NCI-H2029 treated with DMSO at 0.1 percent for 48 hours (cell line): ENCODE measurements at regions not wholly inside any gene's neighbourhood (a gene's known extent, or its start where the extent isn't known, plus 50 kb on each side); places are given as distances from the start of the nearest gene placed in this dataset.
A peak's percentile ranks its signal among the peaks of the same experiment; 100 is the strongest.

Experiments used
- DNase-seq: peaks from one replicate; lab custom pipeline; 2025; lab: John Stamatoyannopoulos, UW

GRCh38 chr16:5653789-5654188, 556.2 kb upstream of the EEF2KMT start:
- DNase-seq: no peak

DNA sequence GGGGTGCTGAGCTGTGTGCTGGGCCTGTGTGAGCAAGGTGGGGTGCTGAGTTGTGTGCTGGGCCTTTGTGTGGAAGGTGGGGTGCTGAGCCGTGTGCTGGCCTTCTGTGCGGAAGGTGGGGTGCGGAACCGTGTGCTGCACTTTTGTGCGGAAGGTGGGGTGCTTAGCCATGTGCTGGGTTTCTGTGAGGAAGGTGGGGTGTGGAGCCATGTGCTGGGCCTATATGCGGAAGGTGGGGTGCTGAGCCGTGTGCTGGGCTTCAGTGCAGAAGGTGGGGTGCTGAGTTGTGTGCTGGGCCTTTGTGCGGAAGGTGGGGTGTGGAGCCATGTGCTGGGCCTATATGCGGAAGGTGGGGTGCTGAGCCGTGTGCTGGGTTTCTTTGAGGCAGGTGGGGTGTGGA, 555.4 kb upstream of the EEF2KMT start:
- DNase-seq: no peak

- DNase-seq: peak; percentile 94
Measured at GRCh38 chr16:5649762-5650743, 552.5 kb upstream of the EEF2KMT start.

GRCh38 chr16:5647051-5647450, 549.5 kb upstream of the EEF2KMT start:
- DNase-seq: no peak

- DNase-seq: no peak
Measured at GRCh38 chr16:5643855-5644531, 546.4 kb upstream of the EEF2KMT start.

GRCh38 chr16:5642436-5642835, 544.8 kb upstream of the EEF2KMT start:
- DNase-seq: no peak

DNA sequence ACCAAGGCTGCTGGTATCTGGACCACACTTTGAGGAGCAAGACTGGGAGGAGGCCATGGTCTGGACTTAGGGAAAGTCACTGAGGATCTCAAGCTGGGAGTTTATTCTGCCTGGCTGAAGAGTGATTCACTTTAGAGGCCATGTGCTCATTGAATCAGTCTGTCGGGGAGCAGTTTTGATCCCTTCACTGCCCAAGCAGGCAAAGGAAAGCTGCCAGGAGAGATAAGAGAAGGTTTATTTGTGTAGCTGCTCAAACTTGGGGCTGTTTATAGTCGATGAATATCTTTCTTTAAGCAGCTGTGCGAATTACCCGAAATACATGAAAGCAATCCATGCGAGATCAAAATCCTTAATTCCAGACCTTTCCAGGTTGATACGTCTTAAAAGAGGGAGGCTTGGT, 544.4 kb upstream of the EEF2KMT start:
- no peak for DNase-seq

GRCh38 chr16:5640883-5641282, 543.3 kb upstream of the EEF2KMT start:
- DNase-seq: no peak

DNA sequence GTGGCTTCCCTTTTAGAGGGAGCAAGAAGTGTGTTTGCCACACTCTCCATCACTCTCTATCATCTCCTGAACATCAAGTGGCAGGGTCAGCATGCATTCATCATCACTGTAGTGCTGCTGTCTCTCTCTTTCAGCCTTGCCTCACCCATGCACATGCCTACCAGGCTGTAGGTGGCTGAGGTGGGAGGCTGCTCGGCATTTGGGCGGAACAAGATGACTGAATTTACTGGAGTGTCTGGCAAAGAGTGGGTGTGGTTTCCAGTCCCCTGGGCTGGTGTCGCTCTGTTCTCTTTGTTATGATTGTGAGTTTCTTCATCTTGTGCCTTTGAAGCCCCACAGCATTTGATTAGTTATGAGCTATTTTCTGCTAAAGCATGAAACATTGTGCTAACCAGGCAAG, 541.9 kb upstream of the EEF2KMT start:
- DNase-seq: no peak

DNA sequence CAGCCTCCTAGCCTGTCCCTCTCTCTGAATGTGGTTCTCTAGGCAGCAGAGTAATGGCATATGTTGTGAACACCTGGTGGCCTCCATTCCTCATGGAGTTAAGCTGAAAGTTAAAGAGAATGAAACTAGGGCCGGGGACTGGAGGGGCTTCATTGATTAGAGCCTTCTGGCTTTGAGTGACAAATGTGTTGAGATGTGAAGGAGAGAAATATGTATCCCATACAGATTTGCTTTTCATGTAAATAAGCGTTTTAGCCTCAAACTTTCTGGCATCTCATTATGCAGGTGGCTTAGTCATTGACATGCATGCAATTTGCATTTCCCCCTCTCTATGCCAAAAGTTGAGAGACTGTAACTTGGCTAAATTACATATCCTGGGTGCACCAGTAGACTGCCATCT, 537.7 kb upstream of the EEF2KMT start:
- DNase-seq: no peak

DNA sequence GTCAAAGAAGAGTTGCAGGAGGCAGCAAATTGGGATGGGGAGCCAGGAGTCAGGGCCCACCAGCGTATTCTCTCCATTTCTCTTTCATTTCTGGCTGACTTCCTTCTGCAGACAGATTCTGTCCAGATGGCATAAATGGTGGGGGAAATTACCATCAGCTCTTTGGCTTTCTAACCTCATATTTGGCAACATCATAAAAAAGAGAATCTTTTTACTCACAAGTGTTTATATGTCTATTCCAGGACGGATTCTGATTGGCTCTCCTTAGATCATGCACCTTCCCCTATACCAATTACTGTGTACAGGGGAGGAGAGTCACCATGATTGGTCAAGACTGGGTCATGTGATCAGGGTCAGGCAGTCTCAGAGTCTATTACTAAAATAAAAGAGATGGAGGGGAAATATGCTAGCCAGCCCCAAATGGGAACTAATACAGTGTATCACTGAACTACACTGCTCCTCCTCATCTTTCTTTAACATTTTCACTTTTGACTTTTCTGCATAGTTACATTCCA, 537.1 kb upstream of the EEF2KMT start:
- no peak for DNase-seq

GRCh38 chr16:5633845-5634440, 536.3 kb upstream of the EEF2KMT start:
- peak; percentile 22 for DNase-seq

GRCh38 chr16:5622234-5622884, 524.8 kb upstream of the EEF2KMT start:
- DNase-seq: no peak

GRCh38 chr16:5621826-5622225, 524.2 kb upstream of the EEF2KMT start:
- no peak for DNase-seq

GRCh38 chr16:5619304-5619703, 521.7 kb upstream of the EEF2KMT start:
- no peak for DNase-seq

DNA sequence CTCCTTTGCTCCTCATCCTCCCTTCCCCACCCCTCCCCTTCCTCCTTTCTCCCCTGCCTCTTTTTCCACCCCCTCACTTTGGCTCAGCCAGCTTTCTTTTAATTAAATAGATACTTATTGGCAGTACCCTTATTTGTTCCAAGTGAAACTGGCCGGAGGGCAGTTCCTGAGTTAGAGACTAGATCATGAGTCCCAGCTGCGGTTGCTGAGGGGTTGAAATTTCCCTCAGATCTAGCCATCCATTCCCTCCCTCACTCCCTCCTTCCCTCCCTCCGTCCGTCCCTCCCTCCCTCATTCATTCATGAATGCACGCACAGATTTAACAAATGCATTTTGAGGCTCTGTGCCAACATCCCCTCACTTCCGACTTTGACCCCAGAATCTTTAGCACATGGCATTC, 519.2 kb upstream of the EEF2KMT start:
- no peak for DNase-seq

DNA sequence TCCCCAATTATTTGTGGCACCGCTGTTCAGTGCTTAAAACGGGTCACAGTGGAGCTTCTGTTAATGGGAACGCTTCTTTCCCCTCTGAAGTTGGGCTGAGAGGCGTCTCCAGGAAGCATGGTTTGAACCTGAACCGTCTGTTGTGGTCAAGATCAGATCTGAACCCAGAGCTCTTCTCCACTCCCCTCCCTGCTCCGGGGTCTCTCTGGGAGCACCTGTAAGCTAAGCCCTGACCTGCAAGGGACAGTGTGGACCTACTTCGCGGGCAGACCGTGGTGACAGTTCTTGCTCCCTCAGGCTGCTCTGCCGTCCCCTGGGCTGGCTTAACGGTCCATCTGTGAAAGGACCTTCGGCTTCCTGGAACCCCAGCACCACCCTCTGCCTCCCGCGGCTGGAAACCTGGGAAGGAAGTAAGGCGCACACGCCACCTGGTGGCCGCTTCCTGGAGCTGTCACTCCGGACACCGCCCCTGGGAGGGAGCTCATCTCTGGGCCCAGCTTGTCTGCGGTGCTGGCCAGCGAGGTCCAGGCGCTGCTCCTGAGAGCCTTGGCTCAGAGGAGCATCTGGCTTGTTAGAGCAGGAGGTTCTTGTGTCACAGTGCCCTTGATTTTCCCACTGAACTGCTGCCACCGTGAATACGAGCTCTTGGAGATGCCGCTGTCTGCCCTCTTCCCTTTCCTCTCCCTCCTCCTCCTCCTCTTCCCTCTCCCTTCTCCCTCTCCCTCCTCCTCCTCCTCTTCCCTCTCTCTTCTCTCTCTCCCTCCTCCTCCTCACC, 518.5 kb upstream of the EEF2KMT start:
- DNase-seq: peak; percentile 43

DNA sequence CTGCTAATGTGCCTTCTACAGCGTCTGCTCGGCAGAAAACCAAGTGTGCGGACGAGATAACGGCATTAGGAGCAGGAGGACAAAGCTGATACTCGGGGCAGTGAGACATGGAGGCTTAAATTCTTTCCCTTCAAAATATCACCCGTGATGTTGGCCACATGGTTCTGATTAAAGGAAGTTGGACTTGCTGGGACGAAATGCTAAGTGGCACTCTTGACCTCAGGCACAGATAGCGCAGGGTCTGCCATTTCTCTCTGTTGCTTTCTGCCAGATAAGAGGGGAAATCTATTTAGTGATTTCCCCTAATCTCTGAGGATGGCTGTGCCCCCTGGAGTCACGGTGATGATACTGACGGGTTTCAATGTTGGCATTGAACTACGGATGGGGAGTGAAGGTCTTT, 509.6 kb upstream of the EEF2KMT start:
- no peak for DNase-seq

DNA sequence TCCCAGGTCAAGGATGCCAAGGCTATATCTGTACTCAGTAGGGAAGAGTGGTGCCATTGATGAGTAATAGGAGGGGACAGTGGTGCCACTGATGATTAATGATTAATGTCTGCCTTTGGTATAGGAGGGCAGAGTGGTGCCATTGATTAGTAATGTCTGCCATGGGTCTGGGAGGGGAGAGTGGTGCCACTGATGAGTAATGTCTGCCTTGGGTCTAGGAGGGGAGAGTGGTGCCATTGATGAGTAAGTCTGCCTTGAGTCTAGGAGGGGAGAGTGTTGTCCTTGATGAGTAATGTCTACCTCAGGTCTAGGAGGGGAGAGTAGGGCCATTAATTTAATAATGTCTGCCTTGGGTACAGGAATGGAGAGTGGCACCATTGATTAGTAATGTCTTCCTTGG, 507.8 kb upstream of the EEF2KMT start:
- DNase-seq: no peak

DNA sequence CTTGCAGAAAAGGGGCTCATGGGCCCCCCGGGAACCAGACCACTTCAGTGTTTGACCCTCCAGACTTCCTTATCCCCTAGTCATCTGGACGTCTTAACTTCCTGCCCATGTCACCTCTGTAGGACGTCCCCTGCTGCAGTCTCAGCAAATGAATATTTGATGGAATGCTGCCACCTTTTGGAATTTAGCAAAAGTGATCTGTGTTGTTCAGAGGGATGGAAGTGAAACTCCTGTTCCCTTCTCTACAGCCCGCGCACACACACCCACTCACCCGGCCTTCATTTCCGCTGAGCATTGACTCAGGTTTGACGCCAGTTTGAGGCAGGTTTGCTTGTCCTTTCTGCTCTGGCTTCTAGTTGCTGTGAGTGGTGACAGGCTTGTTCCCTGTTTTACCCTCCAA, 507.2 kb upstream of the EEF2KMT start:
- DNase-seq: peak; percentile 38

GRCh38 chr16:5603836-5604235, 506.2 kb upstream of the EEF2KMT start:
- no peak for DNase-seq
